Adrenal gland (tissue), 9 donors: ENCODE measurements at regions not wholly inside any gene's neighbourhood (a gene's known extent, or its start where the extent isn't known, plus 50 kb on each side); places are given as distances from the start of the nearest gene placed in this dataset.
"Not testable (repeated sequence)": the region's sequence is repeated elsewhere in the genome, so short reads cannot be mapped to it uniquely, and the experiment has no call there.

Source experiments
- DNase-seq, 7 donors: peaks; one replicate each; pipeline ENCODE4 v3.0.0-alpha.2; 2019 to 2020
- H3K27ac ChIP-seq, 5 donors: fragments of 200-600 bp; sonication (generic) in 4 of 5; 1 replicate in 3 of 5; 2 replicates in 2 of 5; pipeline versions ENCODE4 v1.5.1 to v1.8.0; 2016 to 2020; ENCODE audit warnings: mild to moderate bottlenecking in 1 of 5
- H3K27me3 ChIP-seq: fragments of 200-600 bp; 2 replicates; pipeline ENCODE4 v1.8.0; 2021
- H3K36me3 ChIP-seq, 2 donors: fragments of 200-600 bp; replicated peaks in 1 of 2; 1 replicate in 1 of 2; 2 replicates in 1 of 2; pipeline versions ENCODE4 v1.5.1 to v1.8.0; 2018 to 2022
- H3K4me1 ChIP-seq, 2 donors: fragments of 200-600 bp; replicated peaks in 1 of 2; 1 replicate in 1 of 2; 2 replicates in 1 of 2; pipeline versions ENCODE4 v1.5.1 to v1.8.0; 2018 to 2021
- H3K4me3 ChIP-seq, 4 donors: fragments of 200-600 bp; sonication (generic) in 3 of 4; one replicate each; pipeline ENCODE4 v1.5.1; 2016 to 2018
- H3K9me3 ChIP-seq, 3 donors: fragments of 200-600 bp; sonication (generic) in 1 of 3; replicated peaks in 1 of 3; 1 replicate in 2 of 3; 2 replicates in 1 of 3; pipeline versions ENCODE4 v1.5.1 to v1.8.0; 2016 to 2021
- CTCF ChIP-seq, 6 experiments: fragments of 450-650 bp in 4 of 6; fragments of 200-600 bp in 2 of 6; sonication (generic) in 1 of 6; IDR thresholded peaks; 1 replicate in 5 of 6; 2 replicates in 1 of 6; pipeline versions ENCODE4 v1.5.1 to v1.8.0; 2016 to 2021; ENCODE audit warnings: antibody characterized with exemption in 6 of 6, mild to moderate bottlenecking in 2 of 6, moderate library complexity in 1 of 6
- POLR2A ChIP-seq, 2 donors: fragments of 450-650 bp; IDR thresholded peaks; one replicate each; pipeline ENCODE4 v1.6.1; 2017; ENCODE audit warnings: antibody characterized with exemption in 2 of 2, mild to moderate bottlenecking in 2 of 2, moderate library complexity in 1 of 2
- WGBS, 4 donors: extraction: QIAGEN DNeasy Blood & Tissue Kit in 2 of 4; methylation state at CpG; one replicate each; pipeline versions ENCODE4 v1.1.5 to v1.1.7; 2013 to 2017; 5-methylcytosine and 5-hydroxymethylcytosine counted together
- intact Hi-C, 2 donors: fragments of 100-400 bp; cut with DNase I; formaldehyde crosslinking; loops; one replicate each; pipeline versions ENCODE4 v1.14.1 to v1.15.0; 2022 to 2023
- donor health status: healthy with polysubstance abuse.
- donor health status: Bipolar disorder and iron deficiency.
- donor health status: DM: yes; HTN: yes; CAD: no.
- donor health status: DM: no; HTN: no; CAD: no.
- donor health status: DM: no; HTN: no; CAD: no.

- no peak overlapping the region for H3K27ac ChIP-seq
- H3K27me3 ChIP-seq, result no peaks in the 10 kb centered on the region
- no peak overlapping the region for H3K4me3 ChIP-seq
- DNase-seq, result no peak
- H3K4me1 ChIP-seq, result no peaks in the 10 kb centered on the region
- intact Hi-C loops, result no loop called here
- no peaks in the 10 kb centered on the region for H3K36me3 ChIP-seq
- no peak for TF ChIP-seq POLR2A (IDR thresholded peaks at IDR 0.05)
- TF ChIP-seq CTCF (IDR thresholded peaks at IDR 0.05), result no peak
- 90 to 93% (median 91%) methylated on average over 13 of the region's 13 CpGs for WGBS, 4 donors
- no peaks in the 10 kb centered on the region for H3K9me3 ChIP-seq
Measured at GRCh38 chr10:11663763-11664555, 52.5 kb upstream of the USP6NL start.

- intact Hi-C loops, DNase-seq: not testable (repeated sequence)
- 96 to 99% (median 98%) methylated on average over 5 of the region's 5 CpGs for WGBS, 4 donors
Measured at GRCh38 chr10:11663126-11663515, 51.7 kb upstream of the USP6NL start.

GRCh38 chr10:11661441-11661840 lies 50.0 kb upstream of the USP6NL start:
- H3K27ac ChIP-seq, result no peak overlapping the region
- WGBS, 4 donors, result 80 to 83% (median 81%) methylated on average over 5 of the region's 5 CpGs
- intact Hi-C loops, result no loop called here
- H3K9me3 ChIP-seq, result no peaks in the 10 kb centered on the region
- H3K4me3 ChIP-seq, result no peak overlapping the region
- no peaks in the 10 kb centered on the region for H3K27me3 ChIP-seq
- H3K36me3 ChIP-seq, result no peaks in the 10 kb centered on the region
- no peaks in the 10 kb centered on the region for H3K4me1 ChIP-seq
- TF ChIP-seq CTCF (IDR thresholded peaks at IDR 0.05) (no peak), POLR2A (IDR thresholded peaks at IDR 0.05) (no peak)
- no peak for DNase-seq

More at GRCh38 chr10:11663126-11663515, 51.7 kb upstream of the USP6NL start:
- not testable (repeated sequence) for H3K27ac ChIP-seq, H3K4me3 ChIP-seq, H3K27me3 ChIP-seq, H3K36me3 ChIP-seq, H3K9me3 ChIP-seq, H3K4me1 ChIP-seq
